Thyroid gland (tissue), 4 donors: ENCODE measurements at regions not wholly inside any gene's neighbourhood (a gene's known extent, or its start where the extent isn't known, plus 50 kb on each side); places are given as distances from the start of the nearest gene placed in this dataset.
"Not testable (repeated sequence)": the region's sequence is repeated elsewhere in the genome, so short reads cannot be mapped to it uniquely, and the experiment has no call there.

Experiments used
- POLR2A ChIP-seq, 2 donors: fragments of 450-650 bp; IDR thresholded peaks; one replicate each; pipeline ENCODE4 v1.6.1; 2017; ENCODE audit warnings: antibody characterized with exemption in 2 of 2, mild to moderate bottlenecking in 2 of 2, moderate library complexity in 1 of 2
- TF ChIP-seq, protein P1 (sequence below), 6 experiments: fragments of 200-600 bp in 3 of 6; fragments of 450-650 bp in 3 of 6; sonication (generic) in 3 of 6; IDR thresholded peaks; one replicate each; pipeline ENCODE4 v1.5.1; 2016 to 2019; ENCODE audit warnings: antibody characterized with exemption in 6 of 6, mild to moderate bottlenecking in 2 of 6, inconsistent platforms in 1 of 6, moderate library complexity in 1 of 6

GRCh38 chr5:82932473-82933220, 144.5 kb downstream of the TMEM167A start:
- TF ChIP-seq, protein P1, sequence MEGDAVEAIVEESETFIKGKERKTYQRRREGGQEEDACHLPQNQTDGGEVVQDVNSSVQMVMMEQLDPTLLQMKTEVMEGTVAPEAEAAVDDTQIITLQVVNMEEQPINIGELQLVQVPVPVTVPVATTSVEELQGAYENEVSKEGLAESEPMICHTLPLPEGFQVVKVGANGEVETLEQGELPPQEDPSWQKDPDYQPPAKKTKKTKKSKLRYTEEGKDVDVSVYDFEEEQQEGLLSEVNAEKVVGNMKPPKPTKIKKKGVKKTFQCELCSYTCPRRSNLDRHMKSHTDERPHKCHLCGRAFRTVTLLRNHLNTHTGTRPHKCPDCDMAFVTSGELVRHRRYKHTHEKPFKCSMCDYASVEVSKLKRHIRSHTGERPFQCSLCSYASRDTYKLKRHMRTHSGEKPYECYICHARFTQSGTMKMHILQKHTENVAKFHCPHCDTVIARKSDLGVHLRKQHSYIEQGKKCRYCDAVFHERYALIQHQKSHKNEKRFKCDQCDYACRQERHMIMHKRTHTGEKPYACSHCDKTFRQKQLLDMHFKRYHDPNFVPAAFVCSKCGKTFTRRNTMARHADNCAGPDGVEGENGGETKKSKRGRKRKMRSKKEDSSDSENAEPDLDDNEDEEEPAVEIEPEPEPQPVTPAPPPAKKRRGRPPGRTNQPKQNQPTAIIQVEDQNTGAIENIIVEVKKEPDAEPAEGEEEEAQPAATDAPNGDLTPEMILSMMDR (IDR thresholded peaks at IDR 0.05) = not testable (repeated sequence)
- TF ChIP-seq POLR2A (IDR thresholded peaks at IDR 0.05) = not testable (repeated sequence)
